ENCODE measurements at regions not wholly inside any gene's neighbourhood (a gene's known extent, or its start where the extent isn't known, plus 50 kb on each side); places are given as distances from the start of the nearest gene placed in this dataset.
A peak's percentile ranks its signal among the peaks of the same experiment; 100 is the strongest.

- no peak for DNase-seq
Observed at GRCh38 chr1:34671887-34672286, 83.0 kb upstream of the GJB5 start.

GRCh38 chr1:34681480-34682451, 73.1 kb upstream of the GJB5 start:
- peak; percentile 79 for DNase-seq

GRCh38 chr1:34682452-34683223, 72.2 kb upstream of the GJB5 start:
- DNase-seq: no peak

GRCh38 chr1:34683616-34684015, 71.2 kb upstream of the GJB5 start:
- no peak for DNase-seq

GRCh38 chr1:34684266-34684665, 70.6 kb upstream of the GJB5 start:
- peak; percentile 33 for DNase-seq

- DNase-seq: peak; percentile 46
Observed at GRCh38 chr1:34685225-34685624, 69.6 kb upstream of the GJB5 start.

- peak; percentile 30 for DNase-seq
Observed at GRCh38 chr1:34686531-34686930, 68.3 kb upstream of the GJB5 start.

- DNase-seq: peak; percentile 46
Observed at GRCh38 chr1:34688006-34688741, 66.7 kb upstream of the GJB5 start.

GRCh38 chr1:34690269-34690668, 64.6 kb upstream of the GJB5 start:
- DNase-seq: peak; percentile 66

- DNase-seq: no peak
Observed at GRCh38 chr1:34693081-34693480, 61.8 kb upstream of the GJB5 start.

- no peak for DNase-seq
Observed at GRCh38 chr1:34694383-34694782, 60.5 kb upstream of the GJB5 start.

- DNase-seq: peak; percentile 24
Observed at GRCh38 chr1:34695580-34695979, 59.3 kb upstream of the GJB5 start.

GRCh38 chr1:34696230-34696629, 58.6 kb upstream of the GJB5 start:
- no peak for DNase-seq

GRCh38 chr1:34696981-34697380, 57.9 kb upstream of the GJB5 start:
- DNase-seq: no peak

- DNase-seq: no peak
Observed at GRCh38 chr1:34697818-34698217, 57.0 kb upstream of the GJB5 start.

- no peak for DNase-seq
Observed at GRCh38 chr1:34701326-34702060, 53.4 kb upstream of the GJB5 start.

All from NCI-H774 (cell line).